Left lung (tissue), 4 donors: ENCODE measurements at regions not wholly inside any gene's neighbourhood (a gene's known extent, or its start where the extent isn't known, plus 50 kb on each side); places are given as distances from the start of the nearest gene placed in this dataset.

ENCODE experiments used
- ATAC-seq: fragments of 200-7000 bp; cut with Tn5 transposase; one replicate; pipeline ENCODE4 v1.9.1; 2020; ENCODE audit warnings: moderate library complexity
- DNase-seq, 4 donors: peaks; one replicate each; pipeline ENCODE4 v3.0.0-alpha.2; 2013 to 2020
- H3K27ac ChIP-seq, 2 donors: fragments of 200-600 bp; sonication (generic) in 1 of 2; one replicate each; pipeline versions ENCODE4 v1.5.0 to v1.8.0; 2020 to 2021
- H3K27me3 ChIP-seq, 2 donors: fragments of 200-600 bp; sonication (generic) in 1 of 2; one replicate each; pipeline versions ENCODE4 v1.5.0 to v1.8.0; 2020 to 2021
- H3K36me3 ChIP-seq, 2 donors: fragments of 200-600 bp; sonication (generic) in 1 of 2; one replicate each; pipeline versions ENCODE4 v1.5.0 to v1.8.0; 2020 to 2021
- H3K4me1 ChIP-seq, 2 donors: fragments of 200-600 bp; one replicate each; pipeline ENCODE4 v1.8.0; 2021
- H3K4me3 ChIP-seq, 2 donors: fragments of 200-600 bp; sonication (generic) in 1 of 2; one replicate each; pipeline versions ENCODE4 v1.5.0 to v1.8.0; 2020 to 2021; ENCODE audit warnings: mild to moderate bottlenecking in 1 of 2
- H3K9me3 ChIP-seq, 2 donors: fragments of 200-600 bp; sonication (generic) in 1 of 2; one replicate each; pipeline versions ENCODE4 v1.5.0 to v1.8.0; 2020 to 2021
- CTCF ChIP-seq, 2 donors: fragments of 200-600 bp; sonication (generic) in 1 of 2; IDR thresholded peaks; one replicate each; pipeline versions ENCODE4 v1.5.0 to v1.8.0; 2021; ENCODE audit warnings: antibody characterized with exemption in 2 of 2
- intact Hi-C, 2 donors: fragments of 100-400 bp; cut with DNase I; formaldehyde crosslinking; loops; one replicate each; pipeline versions ENCODE4 v1.11.2 to v1.14.2; 2022
- donor health status: DM: no; HTN: yes; CAD: no.
- donor health status: DM: no; HTN: no; CAD: no.

DNA sequence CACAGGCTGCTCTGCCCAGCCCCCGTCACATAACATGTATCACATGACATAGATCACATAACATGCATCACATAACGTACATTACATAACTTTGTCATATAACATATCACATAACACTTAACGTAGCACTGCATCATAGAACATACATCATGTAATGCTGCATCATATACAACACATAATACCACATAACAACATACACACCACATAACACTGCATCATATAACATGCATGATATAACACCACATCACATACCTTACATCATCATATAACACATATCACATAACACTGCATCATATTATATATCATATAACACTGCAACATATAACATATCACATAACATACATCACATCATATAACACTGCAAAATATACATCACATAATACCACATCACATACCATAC is 83.8 kb downstream of the AXIN2 start:
- Histone ChIP-seq H3K36me3 (no peaks in the 10 kb centered on the region), H3K9me3 (no peaks in the 10 kb centered on the region), H3K4me3 (no peak overlapping the region), H3K27me3 (no peaks in the 10 kb centered on the region), H3K27ac (no peak overlapping the region), H3K4me1 (peaks cover 0 to 8% of the 10 kb centered on the region in 2 donors)
- TF ChIP-seq CTCF (IDR thresholded peaks at IDR 0.05), result no peak
- intact Hi-C loops, result no loop called here
- ATAC-seq, result no peak
- DNase-seq, result no peak

- H3K4me1 ChIP-seq, result peaks cover 0 to 8% of the 10 kb centered on the region in 2 donors
- intact Hi-C loops, result no loop called here
- no peak for DNase-seq
- no peak overlapping the region for H3K27ac ChIP-seq
- H3K9me3 ChIP-seq, result no peaks in the 10 kb centered on the region
- H3K27me3 ChIP-seq, result no peaks in the 10 kb centered on the region
- TF ChIP-seq CTCF (IDR thresholded peaks at IDR 0.05), result no peak
- H3K36me3 ChIP-seq, result no peaks in the 10 kb centered on the region
- H3K4me3 ChIP-seq, result no peak overlapping the region
- ATAC-seq, result no peak
Observed at GRCh38 chr17:65474660-65475059, 86.8 kb downstream of the AXIN2 start.

DNA sequence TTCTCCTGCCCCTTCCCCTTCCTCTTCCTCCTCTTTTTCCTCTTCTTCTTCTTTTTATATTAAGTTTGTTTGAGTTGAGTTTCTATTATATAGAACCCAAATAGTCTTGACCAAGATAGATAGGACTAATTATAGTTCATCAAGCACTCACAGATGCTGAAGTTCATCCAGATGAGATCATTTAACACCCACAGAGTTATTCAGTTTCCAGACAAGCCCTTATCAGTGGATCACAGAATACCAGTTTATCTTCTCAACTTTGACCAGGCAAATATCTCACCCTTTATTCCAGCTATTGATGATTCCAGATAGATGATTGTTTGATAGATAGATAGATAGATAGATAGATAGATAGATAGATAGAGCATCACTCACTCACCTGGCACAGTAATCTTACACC is 87.5 kb downstream of the AXIN2 start:
- Histone ChIP-seq H3K27ac (no peak overlapping the region), H3K4me1 (peaks cover 0 to 8% of the 10 kb centered on the region in 2 donors), H3K36me3 (no peaks in the 10 kb centered on the region), H3K4me3 (no peak overlapping the region), H3K9me3 (no peaks in the 10 kb centered on the region), H3K27me3 (no peaks in the 10 kb centered on the region)
- TF ChIP-seq CTCF (IDR thresholded peaks at IDR 0.05), result no peak
- ATAC-seq (no peak), DNase-seq (no peak)
- intact Hi-C loops, result no loop called here

DNA sequence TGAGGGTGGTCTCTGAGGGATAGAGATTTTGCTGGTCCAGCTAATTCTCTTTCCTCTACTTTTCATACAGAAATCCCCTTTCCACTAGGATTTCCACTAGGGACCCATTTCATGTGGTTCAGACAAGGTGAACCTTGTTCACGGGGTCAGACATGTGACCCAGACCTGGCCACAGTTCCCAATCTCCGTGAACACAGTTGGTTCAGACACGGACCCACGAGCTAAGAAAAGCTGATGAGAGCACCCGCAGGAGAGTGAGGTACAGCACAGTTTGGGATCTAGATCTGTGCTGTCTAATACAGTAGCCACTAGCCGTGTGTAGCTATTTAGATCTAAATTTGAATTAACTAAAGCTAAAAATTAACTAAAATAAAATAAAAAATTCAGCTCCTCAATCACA is 88.1 kb downstream of the AXIN2 start:
- DNase-seq (no peak), ATAC-seq (peak; percentile 9)
- Histone ChIP-seq H3K27ac (peak overlapping the region; percentile 29 to 76), H3K9me3 (no peaks in the 10 kb centered on the region), H3K4me1 (peaks cover 0 to 8% of the 10 kb centered on the region in 2 donors), H3K36me3 (no peaks in the 10 kb centered on the region), H3K27me3 (no peaks in the 10 kb centered on the region), H3K4me3 (no peak overlapping the region)
- intact Hi-C loops, result no loop called here
- TF ChIP-seq CTCF (IDR thresholded peaks at IDR 0.05), result no peak

- ATAC-seq (peak; percentile 95), DNase-seq (peak in 3 of 4 donors; percentile 72 to 89 (median 81))
- no peaks in the 10 kb centered on the region for H3K9me3 ChIP-seq
- H3K4me3 ChIP-seq, result no peak overlapping the region
- H3K27me3 ChIP-seq, result no peaks in the 10 kb centered on the region
- TF ChIP-seq CTCF (IDR thresholded peaks at IDR 0.05), result no peak
- peaks cover 0 to 8% of the 10 kb centered on the region in 2 donors for H3K4me1 ChIP-seq
- no peaks in the 10 kb centered on the region for H3K36me3 ChIP-seq
- intact Hi-C loops, result no loop called here
- H3K27ac ChIP-seq, result peak overlapping the region; percentile 29 to 76
Observed at GRCh38 chr17:65472666-65473309, 88.7 kb downstream of the AXIN2 start.
